ENCODE measurements at regions not wholly inside any gene's neighbourhood (a gene's known extent, or its start where the extent isn't known, plus 50 kb on each side); places are given as distances from the start of the nearest gene placed in this dataset.
"Not testable (repeated sequence)": the region's sequence is repeated elsewhere in the genome, so short reads cannot be mapped to it uniquely, and the experiment has no call there.

- FAIRE-seq = no peak
Measured at GRCh38 chr2:146997945-146998344, 846.9 kb upstream of the ACVR2A start.

GRCh38 chr2:146997488-146997887 lies 847.3 kb upstream of the ACVR2A start:
- FAIRE-seq = no peak

- no peak for FAIRE-seq
Measured at GRCh38 chr2:146994246-146994645, 850.6 kb upstream of the ACVR2A start.

DNA sequence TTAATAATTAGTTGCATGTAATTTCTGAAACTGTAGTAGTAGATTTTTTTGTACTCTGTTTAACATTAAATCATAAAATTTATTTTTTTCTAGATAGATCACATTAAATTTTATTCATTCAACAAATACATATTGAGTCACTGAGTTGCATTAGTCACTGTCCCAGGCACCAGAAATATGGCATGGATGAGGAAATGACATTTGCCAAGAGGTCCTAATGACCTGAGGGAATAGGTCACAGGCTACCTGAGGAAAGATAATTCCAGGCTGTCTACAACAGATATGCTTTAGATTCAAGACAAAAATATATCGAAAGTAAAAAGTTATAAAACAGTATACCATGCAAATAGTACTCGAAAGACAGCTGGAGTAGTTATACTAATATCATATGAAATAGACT lies 852.4 kb upstream of the ACVR2A start:
- FAIRE-seq = no peak

DNA sequence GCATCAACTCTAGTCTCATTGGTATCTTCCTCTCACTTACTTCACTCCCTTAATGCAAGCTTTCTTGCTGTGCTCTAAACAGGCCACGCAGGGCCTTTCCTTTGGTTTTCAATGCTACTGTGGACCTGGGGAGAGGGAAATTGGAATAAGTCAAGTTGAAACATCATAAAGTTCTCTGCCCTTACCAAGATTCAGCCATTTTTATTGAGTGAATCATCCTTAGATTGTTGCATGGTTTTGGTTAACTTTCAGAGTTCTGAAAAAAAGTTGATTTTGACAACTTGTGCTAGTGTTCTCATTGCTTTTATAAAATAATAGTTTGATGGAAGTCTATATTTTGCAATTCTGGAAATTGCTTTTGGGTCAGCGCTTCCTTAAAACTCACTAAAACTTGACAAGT lies 852.8 kb upstream of the ACVR2A start:
- no peak for FAIRE-seq

- FAIRE-seq = no peak
Measured at GRCh38 chr2:146990311-146991054, 854.3 kb upstream of the ACVR2A start.

- no peak for FAIRE-seq
Measured at GRCh38 chr2:146989741-146990140, 855.1 kb upstream of the ACVR2A start.

GRCh38 chr2:146987996-146988395 lies 856.8 kb upstream of the ACVR2A start:
- no peak for FAIRE-seq

- no peak for FAIRE-seq
Measured at GRCh38 chr2:146986161-146986560, 858.7 kb upstream of the ACVR2A start.

DNA sequence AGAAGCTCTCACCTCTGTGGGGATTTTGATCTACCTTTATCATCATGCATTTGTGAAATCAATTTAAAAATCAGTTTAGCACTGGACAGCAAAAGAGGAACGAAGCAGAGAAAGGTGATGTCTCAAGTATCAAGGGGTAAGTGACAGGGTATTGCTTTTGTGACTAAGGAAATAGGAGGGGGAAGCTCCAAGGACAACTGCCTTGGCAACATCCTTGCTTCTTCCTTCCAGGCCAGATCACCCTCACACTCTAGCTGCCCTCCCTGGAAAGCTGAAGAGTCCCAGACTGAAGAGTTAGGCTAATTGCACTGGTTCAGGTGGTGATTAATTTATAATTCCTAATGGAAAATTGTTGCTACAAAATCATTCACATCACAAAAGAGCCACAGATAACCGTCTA lies 859.1 kb upstream of the ACVR2A start:
- no peak for FAIRE-seq

GRCh38 chr2:146984014-146984413 lies 860.8 kb upstream of the ACVR2A start:
- FAIRE-seq = no peak

DNA sequence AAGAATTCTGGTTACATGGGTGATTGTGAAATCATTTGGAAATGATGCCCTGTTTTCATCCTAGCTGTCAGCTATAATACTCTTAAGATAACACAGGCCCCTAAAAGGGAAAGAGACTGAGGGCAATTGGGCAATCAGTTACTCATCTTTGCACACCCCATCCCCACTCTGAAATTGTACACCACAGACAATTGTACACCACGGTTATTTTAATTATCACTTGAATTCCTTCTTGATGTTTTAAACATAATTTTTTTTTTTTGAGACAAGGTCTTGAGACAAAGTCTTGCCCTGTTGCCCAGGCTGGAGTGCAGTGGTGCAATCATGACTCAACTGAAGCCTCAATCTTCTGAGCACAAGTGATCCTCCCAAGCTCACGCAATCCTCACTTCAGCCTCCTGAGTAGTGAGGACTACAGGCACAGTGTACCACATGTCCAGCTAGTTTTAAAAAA lies 862.4 kb upstream of the ACVR2A start:
- no peak for FAIRE-seq

DNA sequence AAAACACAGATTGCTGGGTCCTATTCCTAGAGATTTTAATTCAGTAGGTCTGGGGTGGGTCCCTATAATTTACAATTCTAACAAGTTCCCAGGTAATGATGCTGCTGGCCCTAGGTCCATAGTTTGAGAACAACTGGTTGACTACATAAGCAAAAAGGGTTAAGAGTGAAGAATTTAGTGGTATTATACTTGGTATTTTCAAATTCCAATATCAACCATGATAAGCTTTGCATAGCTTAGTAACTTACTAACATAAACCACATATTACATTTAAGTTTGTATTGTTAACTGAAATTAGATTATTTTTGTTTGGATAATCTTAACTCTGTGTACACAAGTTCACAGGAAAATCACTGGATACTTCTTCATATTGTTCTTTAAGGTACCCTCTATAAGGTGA lies 862.9 kb upstream of the ACVR2A start:
- no peak for FAIRE-seq

DNA sequence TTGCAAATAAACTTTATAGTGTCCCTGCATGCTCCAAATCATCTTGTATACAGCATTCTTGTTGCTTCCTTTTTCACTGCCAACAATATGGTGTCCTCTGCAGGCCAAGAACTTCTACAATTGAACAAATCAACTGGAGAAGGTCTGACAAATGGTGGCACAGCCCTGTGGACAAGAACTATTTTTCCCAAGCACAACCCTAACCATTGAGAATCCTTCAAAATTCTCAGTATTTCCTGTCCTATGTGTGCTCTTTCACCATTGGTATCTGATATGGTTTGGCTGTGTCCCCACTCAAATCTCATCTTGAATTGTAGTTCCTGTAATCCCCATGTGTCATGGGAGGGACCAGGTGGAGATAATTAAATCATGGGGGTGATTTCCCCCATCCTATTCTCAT lies 865.1 kb upstream of the ACVR2A start:
- no peak for FAIRE-seq

DNA sequence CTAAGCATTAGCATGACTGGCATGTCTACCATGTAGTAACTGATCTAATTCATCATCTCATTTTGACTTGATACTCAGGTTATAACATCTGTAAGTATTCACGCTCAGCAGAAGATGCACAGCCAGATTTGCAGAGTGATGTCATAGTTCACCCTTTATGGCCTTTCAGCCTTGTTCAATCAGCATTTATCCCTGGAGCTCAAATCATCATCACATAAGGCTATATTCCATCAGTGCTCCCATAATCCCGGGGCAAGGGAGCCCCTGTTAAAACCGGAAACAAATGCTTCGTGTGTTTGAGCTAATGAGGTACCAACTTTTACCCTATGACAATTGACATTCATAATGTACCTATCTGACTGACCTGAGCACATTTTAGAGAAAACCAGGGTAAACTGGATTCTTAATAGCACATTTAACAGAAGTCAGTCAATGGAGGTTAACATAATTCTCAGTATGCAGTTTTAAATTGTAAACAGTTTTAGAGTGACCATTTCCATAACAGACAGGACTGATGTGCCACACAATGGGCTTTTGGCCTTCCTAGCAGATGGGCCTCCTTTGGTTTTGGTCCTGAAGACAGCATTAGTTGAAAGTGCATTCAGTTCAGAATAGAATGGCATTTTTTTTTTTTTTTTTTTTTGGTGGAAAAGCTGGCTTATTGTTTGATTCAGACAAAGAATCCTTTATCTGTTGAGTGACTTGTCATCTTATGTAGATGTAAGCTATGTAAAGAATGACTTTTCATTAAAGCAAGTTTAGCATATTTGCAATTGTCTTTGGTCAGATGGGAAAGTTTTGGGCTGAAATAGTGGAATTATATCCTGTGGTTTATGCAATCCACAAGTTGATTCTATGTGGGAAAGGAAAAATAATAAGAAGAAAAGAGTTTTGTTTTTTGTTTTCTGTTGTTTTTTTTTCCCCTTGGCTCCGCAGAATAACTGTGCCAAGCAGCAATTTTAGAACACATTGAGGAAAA lies 866.0 kb upstream of the ACVR2A start:
- no peak for FAIRE-seq

DNA sequence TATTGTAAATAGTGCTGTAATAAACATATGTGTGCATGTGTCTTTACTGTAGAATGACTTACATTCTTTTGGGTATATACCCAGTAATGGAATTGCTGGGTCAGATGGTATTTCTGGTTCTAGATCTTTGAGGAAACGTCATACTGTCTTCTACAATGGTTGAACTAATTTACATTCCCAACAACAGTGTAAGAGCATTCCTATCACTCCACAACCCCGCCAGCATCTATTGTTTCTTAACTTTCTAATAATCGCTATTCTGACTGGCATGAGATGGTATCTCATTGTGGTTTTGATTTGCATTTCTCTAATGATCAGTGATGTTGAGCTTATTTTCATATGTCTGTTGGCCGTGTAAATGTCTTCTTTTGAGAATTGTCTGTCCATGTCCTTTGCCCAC lies 873.8 kb upstream of the ACVR2A start:
- FAIRE-seq = not testable (repeated sequence)

DNA sequence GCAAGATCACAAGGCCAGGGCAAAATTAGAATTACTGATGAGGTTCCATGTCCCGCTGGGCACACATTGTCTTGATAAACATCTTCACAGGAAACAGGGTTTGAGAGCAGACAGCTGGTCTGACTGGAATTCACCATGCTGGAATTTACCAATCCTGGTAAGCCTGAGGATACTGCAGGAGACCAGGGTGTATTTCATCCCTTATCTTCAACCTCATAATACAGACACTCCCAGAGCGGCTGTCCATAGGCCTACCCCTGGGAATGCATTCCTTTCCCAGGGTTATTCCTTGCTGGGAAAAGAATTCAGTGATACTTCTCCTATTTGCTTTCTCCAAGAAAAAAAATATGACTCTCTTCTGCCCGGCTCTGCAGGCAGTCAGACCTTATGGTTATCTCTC lies 875.1 kb upstream of the ACVR2A start:
- FAIRE-seq = not testable (repeated sequence)

- FAIRE-seq = no peak
Measured at GRCh38 chr2:146964494-146964893, 880.3 kb upstream of the ACVR2A start.

DNA sequence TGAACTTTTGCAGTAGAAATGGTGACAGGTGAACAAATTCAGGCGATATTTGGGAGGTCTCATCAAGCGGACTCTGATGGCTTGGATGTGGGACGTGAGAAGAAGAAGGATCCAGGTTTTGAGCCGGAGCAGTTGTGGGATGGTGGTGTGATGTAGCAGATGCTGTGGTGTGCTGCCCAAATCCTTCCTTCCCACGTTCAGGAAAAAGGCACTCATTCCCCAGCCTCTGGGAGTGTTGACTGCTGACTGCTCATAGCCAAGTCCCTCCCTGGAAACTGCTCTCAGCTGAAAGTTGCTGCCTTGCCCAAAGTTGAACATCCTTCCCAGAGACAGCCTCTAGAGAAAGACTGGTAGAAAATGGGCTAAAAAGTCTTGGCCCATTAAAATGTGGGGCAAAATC lies 890.3 kb upstream of the ACVR2A start:
- FAIRE-seq = no peak

- FAIRE-seq = no peak
Measured at GRCh38 chr2:146952696-146953095, 892.1 kb upstream of the ACVR2A start.

DNA sequence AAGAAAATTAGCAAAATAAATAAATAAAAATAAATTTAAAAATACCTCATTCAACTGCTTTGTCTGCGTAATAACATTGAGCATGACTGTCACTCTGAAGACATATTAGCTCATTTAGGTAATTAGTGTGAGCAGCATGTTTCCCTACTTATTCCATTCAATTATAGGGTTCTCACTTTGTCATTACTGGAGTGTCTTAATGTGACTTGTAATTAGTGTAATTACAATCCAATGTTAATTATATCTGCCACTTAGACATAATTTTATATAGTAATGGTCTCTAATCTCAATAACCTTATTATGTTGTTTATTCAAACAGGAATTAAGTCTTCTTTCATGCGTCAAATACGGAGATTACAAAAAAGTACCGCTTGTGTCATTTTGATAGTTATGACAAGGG lies 893.9 kb upstream of the ACVR2A start:
- no peak for FAIRE-seq

- no peak for FAIRE-seq
Measured at GRCh38 chr2:146950361-146950760, 894.5 kb upstream of the ACVR2A start.

DNA sequence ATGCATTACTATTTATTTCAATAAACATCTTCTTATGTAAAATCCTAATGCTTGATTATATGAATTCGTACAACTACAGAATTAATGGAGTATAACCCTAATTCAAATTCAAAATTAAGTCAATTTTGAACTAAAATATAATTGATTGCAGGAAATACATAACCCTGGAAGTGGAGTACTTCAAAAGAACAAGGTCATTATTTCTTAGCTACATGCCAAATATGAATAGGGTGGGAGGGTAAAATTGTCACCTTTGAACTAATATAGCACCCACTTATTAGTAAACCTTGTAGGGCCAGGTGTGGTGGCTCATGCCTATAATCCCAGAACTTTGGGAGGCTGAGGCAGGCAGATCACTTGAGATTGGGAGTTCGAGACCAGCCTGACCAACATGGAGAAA lies 895.4 kb upstream of the ACVR2A start:
- FAIRE-seq = no peak

DNA sequence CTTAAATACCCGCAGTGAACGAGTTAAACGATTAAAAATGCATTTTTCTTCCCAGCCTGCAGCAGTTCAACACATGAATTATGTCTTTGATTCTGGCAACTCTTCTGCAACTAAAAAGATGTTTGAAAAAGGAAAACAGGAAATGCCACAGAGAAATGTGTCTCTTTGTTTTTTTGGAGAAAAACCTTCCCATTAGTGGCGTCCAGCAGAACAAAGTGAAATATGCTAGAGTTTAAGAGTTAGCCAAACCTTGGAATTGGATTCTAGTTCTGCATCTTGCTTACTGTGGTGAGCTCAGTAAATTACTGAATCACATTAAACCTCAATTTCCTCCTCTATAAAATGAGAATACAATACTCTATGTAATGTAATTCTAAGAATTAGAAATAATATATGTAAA lies 900.2 kb upstream of the ACVR2A start:
- FAIRE-seq = no peak

Data from islet of Langerhans (tissue), 1 donor.